ENCODE measurements at regions not wholly inside any gene's neighbourhood (a gene's known extent, or its start where the extent isn't known, plus 50 kb on each side); places are given as distances from the start of the nearest gene placed in this dataset.
"Not testable (repeated sequence)": the region's sequence is repeated elsewhere in the genome, so short reads cannot be mapped to it uniquely, and the experiment has no call there.

DNA sequence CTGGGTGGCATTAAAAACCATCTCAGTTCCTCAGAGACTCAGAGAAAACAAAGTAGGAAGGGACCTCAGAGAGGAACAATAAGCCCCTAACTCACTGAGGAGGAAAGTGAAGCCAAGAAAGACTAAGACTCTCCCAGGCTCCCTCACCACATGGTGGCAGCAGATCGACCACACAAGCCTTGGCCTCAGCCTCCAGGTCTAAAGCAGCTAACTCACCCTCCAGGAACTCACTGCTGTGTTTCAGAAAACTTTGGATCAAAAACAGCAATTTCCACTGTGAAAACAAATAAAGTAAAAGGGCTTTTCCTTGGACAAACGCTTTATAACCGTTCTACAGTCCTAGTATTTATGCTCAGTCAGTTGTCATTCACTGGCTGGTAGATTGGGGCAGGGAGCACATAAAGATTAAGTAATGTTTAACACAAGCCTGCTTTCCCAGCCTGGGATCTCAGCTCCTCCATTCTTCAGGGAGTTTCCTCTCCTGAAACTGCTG lies 137.4 kb downstream of the PPIAL4G start:
- H3K9ac ChIP-seq (ENCODE audit: low read length); H2AFZ ChIP-seq (ENCODE audit: low read length); H4K20me1 ChIP-seq (ENCODE audit: insufficient read depth, low read depth, low read length); H3K9me3 ChIP-seq (ENCODE audit: low read length); H3K4me3 ChIP-seq (ENCODE audit: low read length); H3K27ac ChIP-seq (ENCODE audit: low read length); H3K4me1 ChIP-seq (ENCODE audit: low read length); H3K79me2 ChIP-seq (ENCODE audit: low read length); H3K4me2 ChIP-seq (ENCODE audit: low read depth, low read length, poor library complexity, severe bottlenecking); H3K27me3 ChIP-seq (ENCODE audit: low read length); H3K36me3 ChIP-seq (ENCODE audit: insufficient read depth, low read length); H3K9me2 ChIP-seq (replicated peaks; ENCODE audit: insufficient read depth, low read length): not testable (repeated sequence)
- DNase-seq, result peak; percentile 53

DNA sequence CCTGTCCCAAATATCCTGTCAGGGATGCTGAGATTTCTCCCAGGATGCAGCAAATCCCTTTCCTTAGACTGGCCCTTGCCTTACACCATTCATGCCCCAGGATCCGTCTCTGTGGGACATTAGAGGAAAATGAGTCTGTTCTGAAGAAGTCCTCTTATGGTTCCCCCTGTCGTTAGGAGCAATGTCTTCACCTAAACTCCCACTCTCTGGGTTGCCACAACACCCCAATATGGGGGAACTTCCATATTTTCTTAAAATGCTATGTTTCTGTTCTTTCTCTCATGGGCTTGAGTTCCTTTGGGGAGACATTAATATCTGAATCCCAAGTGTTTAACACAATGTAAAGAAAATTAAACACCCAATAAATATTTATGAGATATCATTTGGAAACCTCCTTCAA lies 138.5 kb downstream of the PPIAL4G start:
- not testable (repeated sequence) for H3K4me3 ChIP-seq (ENCODE audit: low read length); H3K79me2 ChIP-seq (ENCODE audit: low read length)

DNA sequence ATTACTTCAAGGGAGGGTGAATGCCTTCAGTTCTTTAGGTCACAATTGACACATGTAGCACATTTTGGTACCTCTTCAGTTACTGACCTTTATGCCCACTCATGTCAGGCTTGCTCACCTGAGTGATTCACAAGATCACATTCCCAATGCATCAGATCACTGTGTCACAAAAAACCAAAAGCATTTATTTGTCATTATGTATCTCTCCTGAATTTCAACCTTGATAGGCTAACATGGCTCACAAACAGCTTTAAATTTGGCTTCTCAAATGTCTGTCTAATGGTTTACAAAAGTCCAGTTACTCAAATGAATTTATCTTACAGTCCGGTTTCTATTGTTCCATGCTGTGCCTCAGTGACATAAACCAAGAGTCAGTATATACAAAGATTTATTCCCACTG lies 141.4 kb downstream of the PPIAL4G start:
- H3K9ac ChIP-seq (ENCODE audit: low read length); H3K4me3 ChIP-seq (ENCODE audit: low read length); H3K27ac ChIP-seq (ENCODE audit: low read length); H3K4me2 ChIP-seq (ENCODE audit: low read depth, low read length, poor library complexity, severe bottlenecking); DNase-seq; H4K20me1 ChIP-seq (ENCODE audit: insufficient read depth, low read depth, low read length); H3K27me3 ChIP-seq (ENCODE audit: low read length); H3K9me2 ChIP-seq (replicated peaks; ENCODE audit: insufficient read depth, low read length); H3K4me1 ChIP-seq (ENCODE audit: low read length); H3K9me3 ChIP-seq (ENCODE audit: low read length); H2AFZ ChIP-seq (ENCODE audit: low read length); H3K36me3 ChIP-seq (ENCODE audit: insufficient read depth, low read length); H3K79me2 ChIP-seq (ENCODE audit: low read length): not testable (repeated sequence)

More for the DNA sequence above, 138.5 kb downstream of the PPIAL4G start:
- H3K27me3 ChIP-seq (ENCODE audit: low read length); H2AFZ ChIP-seq (ENCODE audit: low read length); H3K36me3 ChIP-seq (ENCODE audit: insufficient read depth, low read length); DNase-seq; H3K27ac ChIP-seq (ENCODE audit: low read length); H3K9ac ChIP-seq (ENCODE audit: low read length); H3K9me3 ChIP-seq (ENCODE audit: low read length); H4K20me1 ChIP-seq (ENCODE audit: insufficient read depth, low read depth, low read length); H3K9me2 ChIP-seq (replicated peaks; ENCODE audit: insufficient read depth, low read length); H3K4me1 ChIP-seq (ENCODE audit: low read length); H3K4me2 ChIP-seq (ENCODE audit: low read depth, low read length, poor library complexity, severe bottlenecking): not testable (repeated sequence)

- not testable (repeated sequence) for H3K27me3 ChIP-seq (ENCODE audit: low read length); H3K9ac ChIP-seq (ENCODE audit: low read length); H3K79me2 ChIP-seq (ENCODE audit: low read length); H3K9me2 ChIP-seq (replicated peaks; ENCODE audit: insufficient read depth, low read length); H3K4me2 ChIP-seq (ENCODE audit: low read depth, low read length, poor library complexity, severe bottlenecking); DNase-seq; H3K9me3 ChIP-seq (ENCODE audit: low read length); H3K27ac ChIP-seq (ENCODE audit: low read length); H4K20me1 ChIP-seq (ENCODE audit: insufficient read depth, low read depth, low read length); H3K36me3 ChIP-seq (ENCODE audit: insufficient read depth, low read length); H2AFZ ChIP-seq (ENCODE audit: low read length); H3K4me3 ChIP-seq (ENCODE audit: low read length)
- peaks cover 20% of the 10 kb centered on the region for H3K4me1 ChIP-seq (ENCODE audit: low read length)
Measured at GRCh38 chr1:148336121-148336918, 146.8 kb downstream of the PPIAL4G start.

DNA sequence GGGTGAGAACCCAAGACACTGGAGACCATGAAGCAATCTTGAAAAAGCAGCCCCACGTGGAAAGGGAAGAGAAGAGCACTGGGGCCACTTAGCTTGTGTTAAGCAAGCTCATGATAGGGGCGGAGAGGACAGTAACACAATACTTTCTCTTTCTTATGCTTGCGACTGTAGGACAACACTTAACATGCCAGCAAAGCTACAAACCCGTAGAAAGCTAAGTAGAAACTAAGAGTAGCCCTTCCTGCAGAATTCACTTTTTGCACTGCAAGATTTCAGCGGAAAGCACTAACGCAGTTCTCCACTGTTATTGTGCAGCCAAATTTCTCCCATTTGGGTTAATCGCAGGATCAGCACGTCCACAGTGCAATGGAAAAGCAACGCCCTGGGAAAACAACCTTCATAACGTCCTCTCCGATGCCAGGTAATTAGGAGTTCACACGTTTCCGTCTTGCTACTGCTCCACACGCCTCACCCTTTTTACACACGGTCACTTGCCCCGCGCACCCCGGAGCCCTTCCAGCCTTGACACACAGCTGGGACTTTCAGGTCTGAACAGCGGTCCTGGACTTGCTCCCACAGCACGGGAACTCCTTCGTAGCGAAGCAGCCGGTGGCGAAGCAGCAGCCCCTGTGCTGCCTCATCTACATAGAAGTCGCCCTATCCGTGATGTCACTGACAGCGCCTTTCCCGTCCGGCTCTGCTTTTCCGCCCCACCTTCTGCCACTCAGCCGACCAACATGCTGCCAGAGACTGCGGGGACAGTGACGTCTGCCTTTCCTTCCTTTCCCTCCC lies 148.6 kb downstream of the PPIAL4G start:
- H3K4me1 ChIP-seq (ENCODE audit: low read length), result peaks cover 20% of the 10 kb centered on the region
- H3K4me2 ChIP-seq (ENCODE audit: low read depth, low read length, poor library complexity, severe bottlenecking), result peak overlapping the region; percentile 75
- no peaks in the 10 kb centered on the region for H3K36me3 ChIP-seq (ENCODE audit: insufficient read depth, low read length)
- H3K9ac ChIP-seq (ENCODE audit: low read length), result peak overlapping the region; percentile 85
- H3K79me2 ChIP-seq (ENCODE audit: low read length), result no peaks in the 10 kb centered on the region
- H3K4me3 ChIP-seq (ENCODE audit: low read length), result peak overlapping the region; percentile 77
- DNase-seq, result peak; percentile 93
- peak overlapping the region; percentile 59 for H3K27ac ChIP-seq (ENCODE audit: low read length)
- H4K20me1 ChIP-seq (ENCODE audit: insufficient read depth, low read depth, low read length), result no peaks in the 10 kb centered on the region
- no peaks in the 10 kb centered on the region for H3K9me2 ChIP-seq (replicated peaks; ENCODE audit: insufficient read depth, low read length)
- H2AFZ ChIP-seq (ENCODE audit: low read length), result peak overlapping the region; percentile 95
- H3K9me3 ChIP-seq (ENCODE audit: low read length), result no peaks in the 10 kb centered on the region
- H3K27me3 ChIP-seq (ENCODE audit: low read length), result no peaks in the 10 kb centered on the region

- peak overlapping the region; percentile 75 for H3K4me2 ChIP-seq (ENCODE audit: low read depth, low read length, poor library complexity, severe bottlenecking)
- no peaks in the 10 kb centered on the region for H4K20me1 ChIP-seq (ENCODE audit: insufficient read depth, low read depth, low read length)
- H3K9me3 ChIP-seq (ENCODE audit: low read length), result no peaks in the 10 kb centered on the region
- H3K27ac ChIP-seq (ENCODE audit: low read length), result peak overlapping the region; percentile 59; the same call in 1 of the 2 replicates
- peak; percentile 40 for DNase-seq
- H3K27me3 ChIP-seq (ENCODE audit: low read length), result no peaks in the 10 kb centered on the region
- H3K36me3 ChIP-seq (ENCODE audit: insufficient read depth, low read length), result no peaks in the 10 kb centered on the region
- H3K9me2 ChIP-seq (replicated peaks; ENCODE audit: insufficient read depth, low read length), result no peaks in the 10 kb centered on the region
- peak overlapping the region; percentile 77 for H3K4me3 ChIP-seq (ENCODE audit: low read length)
- H3K9ac ChIP-seq (ENCODE audit: low read length), result peak overlapping the region; percentile 85
- no peaks in the 10 kb centered on the region for H3K79me2 ChIP-seq (ENCODE audit: low read length)
- H3K4me1 ChIP-seq (ENCODE audit: low read length), result peaks cover 20% of the 10 kb centered on the region
- peak overlapping the region; percentile 40; the same call in 1 of the 2 replicates for H2AFZ ChIP-seq (ENCODE audit: low read length)
Measured at GRCh38 chr1:148333875-148334338, 149.2 kb downstream of the PPIAL4G start.

DNA sequence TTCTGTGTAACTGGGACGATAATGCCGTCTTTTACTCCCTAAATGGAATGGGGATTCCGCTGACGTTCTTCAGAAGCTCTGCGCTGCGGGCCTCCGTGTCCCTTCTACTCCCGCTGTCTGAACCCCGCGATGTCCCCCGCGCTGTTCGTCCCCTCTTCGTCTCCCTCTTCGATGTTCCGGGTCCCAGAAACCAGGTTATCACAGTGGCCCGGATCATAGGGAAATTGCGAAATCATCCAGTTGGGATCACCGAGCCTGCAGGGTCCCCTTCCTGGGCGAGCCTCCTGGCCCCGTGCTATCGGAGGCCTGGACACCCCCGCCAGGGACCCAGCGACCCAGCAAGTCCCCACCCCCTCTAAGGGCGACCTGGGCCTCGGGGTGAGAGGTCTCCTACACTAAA lies 154.2 kb downstream of the PPIAL4G start:
- Histone ChIP-seq H3K4me1 (ENCODE audit: low read length) (peaks cover 5% of the 10 kb centered on the region), H3K9me3 (ENCODE audit: low read length) (no peaks in the 10 kb centered on the region), H3K27ac (ENCODE audit: low read length) (no peak overlapping the region), H3K4me2 (ENCODE audit: low read depth, low read length, poor library complexity, severe bottlenecking) (no peak overlapping the region), H3K36me3 (ENCODE audit: insufficient read depth, low read length) (no peaks in the 10 kb centered on the region), H2AFZ (ENCODE audit: low read length) (no peak overlapping the region), H3K9me2 (replicated peaks; ENCODE audit: insufficient read depth, low read length) (no peaks in the 10 kb centered on the region), H4K20me1 (ENCODE audit: insufficient read depth, low read depth, low read length) (no peaks in the 10 kb centered on the region), H3K9ac (ENCODE audit: low read length) (no peak overlapping the region), H3K27me3 (ENCODE audit: low read length) (no peaks in the 10 kb centered on the region), H3K4me3 (ENCODE audit: low read length) (no peak overlapping the region), H3K79me2 (ENCODE audit: low read length) (no peaks in the 10 kb centered on the region)
- DNase-seq, result no peak

DNA sequence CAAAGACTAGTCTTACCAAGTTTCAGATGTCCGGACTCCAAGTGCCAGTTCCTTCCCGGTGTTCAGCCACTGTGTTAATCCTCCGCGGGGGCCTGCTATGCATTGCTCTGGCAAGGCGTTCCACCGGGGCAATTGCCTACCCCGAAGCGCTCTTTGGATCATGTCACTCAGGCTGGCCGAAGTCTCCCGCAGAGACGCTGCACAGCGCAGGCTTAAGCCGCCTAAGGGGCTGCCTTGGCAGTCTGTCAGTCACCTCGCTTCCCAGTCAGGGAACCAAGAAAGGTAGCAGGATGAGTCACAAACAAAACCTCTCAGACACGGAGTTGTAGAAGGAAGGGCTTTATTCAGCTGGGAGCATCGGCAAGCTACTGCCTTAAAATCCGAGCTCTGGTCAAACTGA lies 158.1 kb downstream of the PPIAL4G start:
- not testable (repeated sequence) for H3K4me3 ChIP-seq (ENCODE audit: low read length); H3K4me2 ChIP-seq (ENCODE audit: low read depth, low read length, poor library complexity, severe bottlenecking); H3K4me1 ChIP-seq (ENCODE audit: low read length)

More for the DNA sequence above, 158.1 kb downstream of the PPIAL4G start:
- not testable (repeated sequence) for H3K79me2 ChIP-seq (ENCODE audit: low read length); H3K36me3 ChIP-seq (ENCODE audit: insufficient read depth, low read length); H4K20me1 ChIP-seq (ENCODE audit: insufficient read depth, low read depth, low read length); H3K27ac ChIP-seq (ENCODE audit: low read length); H3K9me2 ChIP-seq (replicated peaks; ENCODE audit: insufficient read depth, low read length); H2AFZ ChIP-seq (ENCODE audit: low read length); H3K27me3 ChIP-seq (ENCODE audit: low read length); H3K9me3 ChIP-seq (ENCODE audit: low read length); H3K9ac ChIP-seq (ENCODE audit: low read length); DNase-seq

Measured in Karpas-422 (cell line).